ENCODE measurements at regions not wholly inside any gene's neighbourhood (a gene's known extent, or its start where the extent isn't known, plus 50 kb on each side); places are given as distances from the start of the nearest gene placed in this dataset.

- no peak for DNase-seq
These were observed 366.6 kb upstream of the PFKP start for GRCh38 chr10:2700626-2701305.

- DNase-seq = no peak
These were observed 378.4 kb upstream of the PFKP start for GRCh38 chr10:2688958-2689357.

DNA sequence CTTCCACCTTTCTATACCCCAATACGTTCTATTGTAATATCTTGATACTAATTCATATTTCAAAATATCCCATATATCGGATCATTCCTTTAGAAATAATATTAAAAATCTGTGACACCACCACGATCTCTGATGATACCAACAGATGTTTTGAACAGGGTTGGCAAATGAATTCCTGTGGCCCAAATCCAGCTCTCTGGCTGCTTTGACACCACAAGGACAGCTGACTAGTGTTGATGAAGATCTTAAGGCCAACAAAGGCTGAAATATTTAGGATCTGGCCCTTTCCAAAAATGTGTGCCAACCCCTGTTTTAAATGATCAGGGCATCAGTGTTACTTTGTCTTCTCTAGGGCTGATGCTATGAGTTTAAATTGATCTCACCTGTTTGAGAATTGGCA lies 380.7 kb upstream of the PFKP start:
- DNase-seq = no peak

GRCh38 chr10:2682491-2682890 lies 384.9 kb upstream of the PFKP start:
- DNase-seq = peak; percentile 61

GRCh38 chr10:2681891-2682290 lies 385.5 kb upstream of the PFKP start:
- DNase-seq = peak; percentile 23

DNA sequence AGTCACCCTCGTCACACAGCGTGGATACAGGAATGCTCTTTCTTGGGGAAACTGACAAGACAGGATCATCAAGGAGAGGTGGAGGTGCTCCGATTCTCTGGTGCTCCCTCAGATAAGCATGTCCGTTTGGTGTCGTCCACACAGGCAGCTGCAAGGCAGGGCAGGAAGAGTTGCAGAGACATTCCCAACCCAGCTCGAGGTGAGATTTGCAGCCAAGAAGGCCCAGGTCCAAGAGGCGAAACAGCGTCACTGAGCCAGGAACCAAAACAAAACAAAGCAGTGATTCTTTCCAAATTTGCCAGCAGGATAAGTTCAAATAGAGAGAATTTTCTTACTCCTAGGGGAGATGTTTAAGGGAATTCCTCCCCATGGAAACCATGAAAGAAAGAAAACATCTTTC lies 386.5 kb upstream of the PFKP start:
- DNase-seq = peak; percentile 23

GRCh38 chr10:2679646-2680045 lies 387.7 kb upstream of the PFKP start:
- no peak for DNase-seq

- DNase-seq = no peak
These were observed 390.9 kb upstream of the PFKP start for GRCh38 chr10:2676455-2676854.

DNA sequence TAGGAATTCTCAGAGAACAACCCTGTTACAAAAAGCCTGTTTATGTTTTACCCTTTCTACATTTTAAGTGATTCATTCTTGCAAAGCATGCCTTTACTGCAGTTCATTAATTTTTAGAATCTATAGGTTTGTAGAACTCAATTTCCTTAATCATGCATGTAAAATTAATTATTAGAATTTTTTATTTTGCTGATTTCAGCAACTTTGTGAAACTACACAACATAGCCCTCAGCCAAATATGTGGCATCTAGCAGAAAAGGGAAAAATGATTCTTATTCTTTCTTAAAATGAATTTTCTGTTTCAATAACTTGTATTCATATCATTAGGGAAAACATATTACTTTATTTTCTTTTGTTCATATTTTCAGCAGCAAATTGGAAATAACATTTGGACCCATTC lies 392.9 kb upstream of the PFKP start:
- no peak for DNase-seq

DNA sequence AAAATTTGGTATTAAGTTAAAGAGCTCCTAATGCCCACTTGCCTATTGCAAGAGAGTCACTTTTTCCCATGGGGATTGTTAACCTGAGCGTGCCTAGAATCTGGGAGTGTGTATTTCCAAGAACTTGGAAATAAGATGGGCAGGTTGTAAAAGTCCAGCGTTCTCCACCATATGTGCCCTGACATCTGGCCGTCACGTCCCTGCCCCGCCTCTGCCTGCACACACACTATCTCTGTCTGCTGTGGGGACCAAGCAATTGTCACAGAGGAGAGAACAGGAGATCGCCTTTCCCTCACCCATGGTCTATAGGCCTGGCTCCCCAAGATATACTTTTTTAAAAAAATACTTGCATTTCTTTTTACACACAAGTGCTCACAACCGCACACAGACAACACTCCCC lies 396.5 kb upstream of the PFKP start:
- no peak for DNase-seq

- DNase-seq = no peak
These were observed 401.6 kb upstream of the PFKP start for GRCh38 chr10:2665772-2666171.

DNA sequence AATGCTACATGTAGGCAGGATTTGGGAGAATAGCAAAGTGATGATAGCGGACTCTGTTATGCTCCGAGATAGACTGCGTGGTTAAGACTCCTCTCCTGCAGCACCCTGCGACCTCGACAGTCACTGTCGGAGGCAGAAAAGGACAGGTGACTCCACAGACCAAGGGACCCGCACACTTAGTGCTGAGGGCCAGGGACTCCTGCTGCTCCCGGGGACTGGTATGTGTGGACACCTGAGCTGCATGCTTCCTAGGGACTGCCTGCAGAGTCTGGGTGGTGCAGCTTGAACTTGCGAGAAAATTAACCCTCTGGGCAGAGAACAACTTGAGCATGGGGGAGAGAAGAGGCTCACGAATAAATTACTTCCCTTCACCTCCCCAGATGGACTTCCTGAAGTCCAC lies 407.1 kb upstream of the PFKP start:
- DNase-seq = no peak

DNA sequence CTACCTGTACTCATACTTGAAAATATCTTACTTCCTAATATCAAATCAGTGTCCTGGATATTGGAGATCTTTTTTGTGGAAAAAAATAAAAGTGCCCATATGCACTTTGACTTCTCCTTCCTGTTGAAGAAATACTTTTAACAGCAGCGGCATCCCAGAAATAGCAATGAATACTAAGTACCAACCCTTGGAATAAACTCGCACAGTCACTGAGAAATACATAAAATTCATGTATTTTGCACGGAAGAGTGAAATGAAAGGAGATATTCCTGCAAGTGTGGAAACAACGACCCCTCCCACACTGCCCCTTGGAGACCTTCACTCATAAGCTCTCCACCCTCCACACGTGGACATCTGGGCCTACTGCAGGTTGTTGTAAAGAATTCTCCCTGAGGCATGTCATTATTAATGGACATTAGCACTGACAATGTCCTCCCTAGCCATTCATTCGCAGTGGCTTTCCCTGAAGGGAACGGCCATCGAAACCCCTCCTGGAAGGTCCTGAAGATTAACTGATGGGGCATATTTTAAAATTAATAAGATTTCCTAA lies 407.6 kb upstream of the PFKP start:
- DNase-seq = peak; percentile 24

GRCh38 chr10:2658780-2659179 lies 408.6 kb upstream of the PFKP start:
- DNase-seq = no peak

DNA sequence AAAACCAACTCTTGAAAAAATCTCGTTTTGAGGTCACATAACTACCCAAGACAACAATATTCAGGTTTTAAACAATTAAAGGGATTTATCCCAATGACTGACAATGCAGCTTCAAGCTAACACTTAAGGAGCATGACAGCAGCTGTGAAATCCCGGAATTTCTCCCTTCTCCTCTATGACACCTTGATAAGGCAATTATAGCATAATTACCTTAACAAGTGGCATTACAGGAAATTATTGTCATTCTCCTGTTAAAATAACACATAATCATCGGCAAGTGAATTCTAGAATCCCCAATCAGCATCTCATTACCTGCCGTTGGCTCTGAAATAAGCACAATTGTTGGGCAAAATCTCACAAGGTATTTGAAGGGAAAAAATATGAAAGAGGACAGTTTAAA lies 417.0 kb upstream of the PFKP start:
- DNase-seq = no peak

DNA sequence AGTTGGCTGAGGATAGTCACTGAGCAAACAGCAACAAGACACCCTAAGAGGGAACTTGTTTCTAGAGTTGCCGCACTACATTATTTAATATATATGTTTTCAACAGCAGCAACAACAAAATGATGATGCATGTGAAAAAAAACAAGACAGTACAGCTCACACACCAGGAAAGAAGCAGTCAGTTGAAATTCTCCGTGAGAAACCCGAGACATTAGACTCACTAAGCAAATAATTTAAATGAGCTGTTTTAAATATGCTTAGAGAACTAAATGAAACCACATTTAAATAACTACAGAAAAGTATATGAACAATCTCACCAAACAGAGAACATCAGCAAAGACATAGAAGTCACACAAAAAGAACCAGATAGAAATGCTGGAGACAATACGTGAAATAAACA lies 426.3 kb upstream of the PFKP start:
- DNase-seq = no peak

GRCh38 chr10:2633630-2634029 lies 433.7 kb upstream of the PFKP start:
- DNase-seq = no peak

DNA sequence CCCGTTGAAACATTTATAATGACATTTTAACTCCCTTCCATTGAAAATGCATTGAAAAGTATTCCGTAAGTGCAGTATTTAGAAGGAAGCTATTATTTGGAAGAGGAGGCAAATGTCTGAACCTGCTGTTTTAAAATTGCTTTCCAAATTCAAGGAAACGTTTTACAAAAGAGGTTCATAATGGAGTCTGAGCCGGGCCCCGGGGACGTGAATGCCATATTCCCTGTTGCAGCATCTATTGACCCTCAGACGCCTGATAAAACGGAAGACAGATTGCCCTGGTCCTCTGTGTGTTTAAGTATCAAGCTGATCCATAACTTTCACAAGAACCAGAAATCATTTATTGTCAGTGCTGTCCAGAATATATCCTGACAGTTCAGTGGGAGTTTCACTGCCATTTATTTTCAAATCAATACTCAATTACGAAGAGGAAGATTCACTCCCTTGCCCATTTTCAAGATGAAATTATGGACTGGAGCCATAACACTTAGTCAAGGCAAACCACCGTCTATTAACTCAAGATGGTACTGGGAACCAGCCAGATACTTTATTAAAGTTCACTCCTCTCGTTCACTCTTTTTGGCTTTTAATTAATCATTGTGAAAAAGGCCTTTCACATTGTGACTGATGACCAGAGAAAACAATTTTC lies 435.7 kb upstream of the PFKP start:
- DNase-seq = no peak

DNA sequence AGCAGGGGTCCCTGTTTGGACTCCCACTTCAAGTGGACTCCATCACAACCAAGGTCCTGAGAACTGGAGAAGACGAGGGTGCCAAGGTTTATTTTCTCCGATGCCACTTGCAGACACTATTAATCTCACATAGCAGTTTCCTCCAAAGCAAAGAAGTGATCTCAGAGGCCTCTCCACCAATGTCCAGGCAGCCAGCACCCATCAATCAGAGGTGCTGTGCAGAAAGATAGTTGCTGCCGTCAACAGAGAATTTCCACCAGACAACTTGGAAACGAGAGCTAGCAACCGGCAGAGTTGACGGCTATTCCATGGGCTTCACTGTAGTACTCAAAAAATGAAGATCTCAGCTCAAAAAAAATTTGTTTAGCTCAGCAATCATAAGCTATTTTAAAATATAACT lies 438.6 kb upstream of the PFKP start:
- no peak for DNase-seq

DNA sequence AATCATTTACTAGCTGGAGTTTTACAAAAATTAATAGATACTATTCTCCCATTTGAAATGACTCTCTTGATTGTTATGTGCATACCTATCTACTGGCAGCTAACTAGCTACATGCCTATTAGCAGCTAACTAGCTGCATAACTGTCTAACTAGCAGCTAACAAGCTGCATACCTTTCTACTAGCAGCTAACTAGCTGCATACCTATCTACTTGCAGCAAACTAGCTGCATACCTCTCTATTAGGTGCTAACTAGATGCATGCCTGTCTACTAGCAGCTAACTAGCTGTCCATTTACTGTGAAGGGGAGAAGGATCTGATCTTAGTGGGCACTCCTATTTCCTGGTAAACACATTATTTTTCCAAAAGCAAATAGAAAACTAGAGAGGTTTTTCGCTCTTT lies 439.4 kb upstream of the PFKP start:
- DNase-seq = no peak

DNA sequence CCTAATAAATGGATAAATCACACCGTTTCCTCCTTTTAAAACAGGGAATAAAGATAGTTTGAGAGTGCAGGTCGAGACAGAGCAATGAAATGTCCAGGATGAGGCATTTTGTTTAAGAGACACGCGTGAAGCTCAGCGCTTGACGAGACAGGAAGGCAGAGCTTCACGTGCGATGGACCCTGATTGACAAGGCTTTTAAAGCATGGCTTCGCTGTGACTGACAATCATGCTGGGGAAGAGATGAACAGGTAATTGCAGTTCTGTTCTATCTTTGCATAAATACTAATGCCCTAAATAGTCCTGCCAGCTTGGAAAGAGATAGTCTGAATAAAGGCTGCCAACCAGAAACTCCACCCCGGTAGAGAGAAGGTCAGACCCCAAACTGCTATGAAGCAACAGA lies 442.3 kb upstream of the PFKP start:
- DNase-seq = no peak

DNA sequence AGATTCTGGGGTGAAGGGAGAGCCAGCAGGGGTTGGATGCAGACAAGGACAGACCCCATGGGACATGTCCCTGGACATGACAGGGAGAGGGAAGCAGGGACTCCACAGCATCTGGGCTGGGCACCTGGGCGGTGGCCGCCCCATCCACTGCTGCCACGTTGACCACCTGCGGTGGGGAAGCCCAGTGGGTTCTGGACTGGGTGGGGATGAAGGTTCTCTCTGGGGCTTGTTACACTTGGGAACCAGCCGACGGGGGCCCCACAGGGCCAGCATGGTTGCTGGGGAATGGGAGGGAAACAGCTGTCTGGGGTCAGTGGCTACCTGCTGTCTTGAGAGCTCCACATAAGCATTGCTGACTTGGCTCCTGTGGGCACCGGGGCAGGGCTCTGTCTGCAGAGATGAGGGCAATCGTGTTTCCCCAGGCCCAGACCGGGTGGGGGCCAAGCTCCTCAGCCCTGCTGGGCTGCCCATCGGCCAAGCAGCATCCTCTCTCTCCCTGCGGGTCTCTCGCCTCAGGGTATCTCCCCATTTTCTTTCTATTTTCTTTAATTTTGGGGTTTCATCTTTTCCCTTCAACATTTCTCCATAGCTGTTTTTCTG lies 443.6 kb upstream of the PFKP start:
- DNase-seq = no peak

GRCh38 chr10:2620827-2621521 lies 446.4 kb upstream of the PFKP start:
- no peak for DNase-seq

- DNase-seq = peak; percentile 78
These were observed 447.4 kb upstream of the PFKP start for GRCh38 chr10:2619916-2620315.
